GM19043 (cell line): ENCODE measurements at regions not wholly inside any gene's neighbourhood (a gene's known extent, or its start where the extent isn't known, plus 50 kb on each side); places are given as distances from the start of the nearest gene placed in this dataset.
A peak's percentile ranks its signal among the peaks of the same experiment; 100 is the strongest.

Experiments used
- ATAC-seq: cut with Tn5 transposase; IDR thresholded peaks from one replicate; pipeline ENCODE4 v1.9.1; 2021; ENCODE audit warnings: low read depth; ENCODE audit not compliant: unreplicated experiment

DNA sequence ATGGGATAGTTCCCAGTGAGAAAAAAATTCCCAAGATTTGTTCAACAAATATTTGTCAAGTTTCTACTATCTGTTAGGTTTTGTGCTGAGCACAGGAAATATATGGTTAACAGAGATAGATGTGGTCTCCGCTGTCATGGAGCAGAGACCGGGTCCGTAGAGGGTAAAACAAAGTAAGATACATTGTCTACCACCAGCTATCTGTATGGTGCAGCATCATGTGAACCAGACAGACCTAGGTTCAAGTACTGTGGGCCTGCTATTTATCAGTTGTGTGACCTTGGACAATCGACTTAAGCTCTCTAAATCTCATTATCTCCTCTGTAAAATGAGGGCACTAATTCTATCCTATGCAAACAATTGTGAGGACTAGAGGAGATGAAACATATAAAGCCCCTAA lies 109.8 kb downstream of the DUSP10 start:
- no peak for ATAC-seq

DNA sequence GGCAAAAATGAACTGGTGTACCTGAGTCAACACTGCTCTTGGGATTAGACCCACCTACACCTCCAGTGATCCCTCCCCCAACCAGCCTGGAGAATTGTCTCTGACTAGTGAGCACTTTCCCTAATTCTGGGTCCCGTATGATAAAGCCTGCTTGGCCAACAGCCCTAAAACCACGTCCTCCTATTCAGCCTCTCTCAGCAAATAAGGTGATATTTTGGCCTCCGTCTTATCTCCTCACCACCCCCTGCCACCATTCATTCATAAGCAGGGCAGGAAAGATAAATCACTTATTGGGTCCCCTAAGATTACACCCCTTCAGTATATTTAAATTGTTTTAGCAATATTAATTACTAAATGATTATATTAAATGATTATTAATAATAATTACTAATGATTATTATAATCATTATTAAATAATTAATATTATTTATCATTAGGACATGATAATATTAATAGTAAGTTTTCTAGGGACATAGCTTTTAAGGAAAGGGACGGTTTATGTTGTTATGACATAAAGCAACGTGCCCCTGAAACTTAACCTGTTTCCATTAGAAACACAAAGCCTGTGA lies 108.0 kb downstream of the DUSP10 start:
- no peak for ATAC-seq

DNA sequence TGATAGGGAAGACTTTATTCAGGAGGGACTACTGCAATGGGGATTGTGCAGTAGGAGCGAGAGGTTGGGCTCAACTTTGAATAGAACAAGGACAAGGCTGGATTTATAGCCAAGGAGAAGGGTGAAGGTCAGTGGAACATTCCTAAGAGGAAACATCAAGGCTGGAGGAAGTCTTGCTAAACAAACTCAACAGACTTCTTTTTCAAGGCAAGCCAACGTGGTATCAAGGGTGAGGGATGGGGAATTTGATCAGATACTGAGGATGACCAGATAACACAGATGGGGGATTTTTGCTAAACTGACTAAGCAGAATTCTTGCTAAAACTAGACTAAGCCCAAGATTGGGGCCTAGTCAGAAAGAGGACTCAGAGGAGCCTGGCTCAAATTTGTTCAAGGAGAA lies 107.3 kb downstream of the DUSP10 start:
- no peak for ATAC-seq

DNA sequence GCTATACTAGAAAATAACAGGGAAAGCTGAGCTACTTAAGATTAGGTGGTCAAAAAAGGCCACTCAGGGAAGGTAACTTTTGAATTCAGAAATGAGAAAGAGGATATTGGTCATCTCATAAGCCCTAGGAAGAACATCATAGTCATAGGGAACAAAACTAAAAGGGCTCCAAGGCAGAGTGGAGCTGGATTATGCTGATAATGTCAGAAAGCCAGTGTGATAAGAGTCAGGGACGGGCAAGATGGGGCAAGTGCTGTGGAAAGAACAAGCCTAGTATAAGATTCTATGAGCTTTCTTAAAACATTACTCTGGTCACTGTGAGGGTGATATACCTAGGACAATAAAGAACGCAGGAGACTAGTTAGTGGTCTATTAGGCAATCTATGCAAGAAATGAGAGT lies 106.6 kb downstream of the DUSP10 start:
- no peak for ATAC-seq

GRCh38 chr1:221636096-221636495 lies 105.8 kb downstream of the DUSP10 start:
- no peak for ATAC-seq

- no peak for ATAC-seq
These were observed 104.9 kb downstream of the DUSP10 start for GRCh38 chr1:221636967-221637366.

DNA sequence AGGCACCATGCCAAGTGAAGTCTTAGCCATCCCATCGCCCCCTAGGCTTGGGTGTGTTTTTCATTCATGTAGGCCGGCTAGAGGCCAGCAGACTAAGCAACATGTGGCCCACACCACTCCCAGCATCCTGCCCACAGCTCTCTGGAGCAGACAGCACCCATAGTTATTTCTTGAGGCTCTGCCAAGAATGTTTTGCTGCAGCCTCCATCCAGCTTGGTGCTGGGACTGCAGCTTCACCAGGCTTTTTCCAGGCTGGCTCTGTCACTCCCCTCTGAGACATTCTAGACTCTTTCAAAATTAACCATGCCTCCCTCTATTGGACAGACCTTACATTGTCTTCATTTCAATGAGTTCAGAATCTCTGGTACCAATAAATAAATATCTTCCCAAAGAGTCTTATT lies 104.2 kb downstream of the DUSP10 start:
- ATAC-seq: no peak

GRCh38 chr1:221638595-221638994 lies 103.3 kb downstream of the DUSP10 start:
- ATAC-seq: no peak

- no peak for ATAC-seq
These were observed 100.1 kb downstream of the DUSP10 start for GRCh38 chr1:221641811-221642210.

DNA sequence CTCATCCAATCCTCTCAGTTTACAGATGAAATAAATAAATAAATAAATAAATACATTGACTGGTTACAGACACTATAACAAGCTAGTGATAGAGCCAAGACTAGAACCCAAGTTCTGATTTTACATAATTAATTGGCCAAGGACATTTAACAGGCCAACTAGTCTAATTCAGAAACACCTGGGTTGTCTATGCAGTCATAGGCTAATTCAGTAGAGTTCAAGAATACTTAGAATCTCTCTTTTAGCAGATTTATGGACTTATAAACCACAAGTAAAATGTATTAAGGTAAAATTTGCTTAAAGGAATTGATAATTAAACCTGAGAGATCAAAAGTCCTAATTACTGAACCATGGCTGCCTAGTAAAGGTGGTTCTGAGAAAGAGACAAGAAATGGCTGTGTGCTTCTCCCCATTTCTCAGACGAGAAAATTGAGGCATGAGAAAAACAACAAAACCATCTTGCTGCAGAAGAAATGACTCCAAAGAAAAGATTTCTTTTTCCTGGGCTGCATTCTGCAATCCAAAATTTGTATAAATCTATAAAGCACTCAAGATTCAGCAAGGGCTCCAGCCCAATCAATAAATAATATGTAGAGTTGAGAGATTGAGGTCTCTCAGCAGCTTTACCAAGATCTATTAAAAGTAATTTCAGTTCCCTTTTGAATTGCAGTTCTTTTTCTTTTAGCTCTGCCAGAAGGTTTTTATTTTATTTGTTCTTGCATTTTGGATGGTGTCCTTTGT lies 98.3 kb downstream of the DUSP10 start:
- peak; percentile 66 for ATAC-seq

DNA sequence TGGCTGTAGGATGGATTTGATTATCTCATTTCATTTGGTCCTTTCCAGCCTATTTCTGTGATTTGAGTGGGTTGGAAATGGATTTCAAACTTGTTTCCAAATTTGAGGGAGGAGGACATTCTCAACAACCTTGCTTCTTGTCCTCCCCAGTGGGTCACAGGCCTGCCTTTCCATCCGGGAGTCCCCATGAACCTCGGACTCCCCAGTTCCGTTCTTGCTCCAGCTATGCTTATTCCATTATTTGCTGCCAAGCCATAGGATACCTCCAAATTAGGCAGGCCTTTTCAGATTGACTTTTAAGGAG lies 97.8 kb downstream of the DUSP10 start:
- ATAC-seq: peak; percentile 22

DNA sequence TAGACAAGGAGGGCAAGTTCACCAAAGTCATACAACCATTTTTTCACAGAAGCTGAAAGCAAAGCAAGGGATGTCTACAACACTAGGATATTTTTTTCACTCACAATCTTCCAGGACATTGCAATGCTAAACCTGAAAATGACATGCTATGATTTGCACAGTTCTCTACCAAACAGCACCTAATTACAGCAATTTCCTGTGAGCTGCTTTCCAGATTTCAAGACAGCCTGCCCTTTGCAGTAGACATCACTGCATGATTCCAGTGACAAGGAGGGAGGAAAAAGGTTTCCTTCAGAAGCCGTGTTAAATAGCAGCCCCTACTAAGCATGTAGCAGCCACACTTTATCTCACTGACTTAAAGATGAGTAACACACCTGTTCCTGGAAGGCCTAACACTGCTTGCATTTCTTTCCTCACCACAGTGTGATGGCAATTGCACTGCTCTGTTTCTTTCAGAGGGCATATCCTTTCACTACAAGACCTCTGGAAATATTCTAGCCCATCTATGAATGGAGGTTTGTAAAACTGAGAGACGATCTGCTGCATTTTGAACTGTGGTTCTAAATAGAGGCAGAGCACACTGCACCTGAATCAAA lies 97.1 kb downstream of the DUSP10 start:
- ATAC-seq: no peak

DNA sequence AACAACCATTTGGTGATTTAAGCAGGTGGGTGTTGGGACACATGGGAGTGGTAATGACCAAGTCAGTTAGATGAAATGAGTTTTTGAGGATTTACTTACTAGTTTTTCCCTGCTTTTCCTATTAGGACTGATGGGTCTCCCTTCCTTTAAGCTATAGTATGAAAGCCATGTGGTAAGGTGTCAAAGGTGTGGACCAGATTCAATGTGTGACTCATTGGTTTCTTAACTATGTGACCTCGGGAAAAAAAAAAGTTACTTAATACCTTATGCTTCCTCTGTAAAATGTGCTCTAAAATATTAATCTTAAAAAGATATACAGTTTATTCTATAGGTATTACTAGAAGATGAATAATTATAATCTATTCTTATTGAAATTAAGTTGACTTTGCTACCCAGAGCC lies 93.7 kb downstream of the DUSP10 start:
- no peak for ATAC-seq
